ENCODE measurements at regions not wholly inside any gene's neighbourhood (a gene's known extent, or its start where the extent isn't known, plus 50 kb on each side); places are given as distances from the start of the nearest gene placed in this dataset.

DNA sequence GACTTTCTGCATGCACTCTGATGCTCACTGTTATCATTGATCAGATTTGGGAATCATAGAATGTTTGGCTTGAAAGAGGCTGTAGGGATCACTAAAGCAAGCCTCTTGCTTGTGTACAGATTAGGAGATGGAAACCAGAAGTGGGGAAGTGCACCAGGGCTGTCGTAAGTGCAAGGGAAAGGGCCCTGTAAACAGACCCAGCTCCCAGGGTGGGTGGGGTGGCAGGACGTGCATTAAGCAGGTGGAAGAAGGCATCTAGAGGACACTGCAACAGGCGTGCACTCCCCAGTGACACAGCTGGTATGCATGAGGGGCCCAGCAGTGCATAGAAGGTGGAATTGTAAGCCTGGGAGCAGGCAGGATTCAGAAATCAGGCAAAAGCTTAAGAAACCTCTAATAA is 58.0 kb upstream of the SLC7A14 start:
- DNase-seq: no peak

DNA sequence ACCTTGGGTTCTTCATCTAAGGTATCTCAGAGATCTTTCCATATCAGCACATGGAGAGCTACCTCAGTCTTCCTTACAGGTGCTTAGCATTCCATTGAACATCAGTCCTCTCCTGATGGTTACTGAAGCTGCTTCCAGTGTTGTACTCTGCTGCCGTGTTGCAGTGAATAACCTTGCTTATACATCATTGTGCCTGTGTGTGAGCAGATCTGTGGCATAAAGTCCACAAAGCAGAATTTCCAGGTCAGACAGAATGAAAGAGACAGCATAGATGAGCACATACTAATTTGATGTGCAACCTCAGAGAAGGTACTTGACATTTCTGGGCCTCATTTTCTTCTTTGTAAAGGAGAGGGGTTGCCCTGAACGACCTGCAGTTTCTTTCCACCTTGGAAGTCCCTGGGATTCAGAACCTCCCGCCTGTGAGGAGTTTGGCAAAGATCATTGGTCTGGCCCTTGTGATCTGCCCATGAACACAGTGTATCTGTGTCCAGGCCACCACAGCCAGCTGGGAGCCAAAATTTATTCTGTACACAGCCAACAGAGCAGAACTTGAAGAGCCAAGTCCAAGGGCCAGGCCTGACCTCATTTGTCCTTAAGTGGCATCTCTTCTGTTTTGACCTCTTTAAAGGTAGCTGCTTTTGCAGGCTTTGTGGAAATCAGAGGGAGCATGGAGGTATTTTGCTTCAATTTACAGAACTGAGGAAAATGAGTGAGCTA is 57.2 kb upstream of the SLC7A14 start:
- DNase-seq: no peak

- DNase-seq: no peak
These were observed 55.8 kb upstream of the SLC7A14 start for GRCh38 chr3:170641510-170642236.

DNA sequence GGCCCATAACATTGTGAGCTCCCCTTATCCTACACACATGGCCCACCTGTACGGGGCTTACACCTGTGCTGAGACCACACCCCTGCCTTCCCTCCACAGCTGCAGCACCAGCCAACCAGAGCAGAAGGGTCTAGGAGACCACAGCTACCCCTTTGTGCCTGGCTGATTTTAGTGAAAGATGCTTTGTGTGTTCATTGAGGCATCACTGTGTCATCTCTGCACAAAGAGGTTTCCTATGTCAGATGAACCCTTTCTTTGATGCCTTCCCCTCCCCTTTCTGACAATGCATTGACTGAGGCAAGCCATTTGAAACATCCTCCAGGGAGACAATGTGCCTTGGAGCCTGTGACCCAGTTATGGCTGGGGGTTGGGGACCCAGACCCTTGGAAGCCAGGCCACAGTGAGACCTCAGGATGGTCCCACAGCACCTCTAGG is 54.9 kb upstream of the SLC7A14 start:
- DNase-seq: no peak

DNA sequence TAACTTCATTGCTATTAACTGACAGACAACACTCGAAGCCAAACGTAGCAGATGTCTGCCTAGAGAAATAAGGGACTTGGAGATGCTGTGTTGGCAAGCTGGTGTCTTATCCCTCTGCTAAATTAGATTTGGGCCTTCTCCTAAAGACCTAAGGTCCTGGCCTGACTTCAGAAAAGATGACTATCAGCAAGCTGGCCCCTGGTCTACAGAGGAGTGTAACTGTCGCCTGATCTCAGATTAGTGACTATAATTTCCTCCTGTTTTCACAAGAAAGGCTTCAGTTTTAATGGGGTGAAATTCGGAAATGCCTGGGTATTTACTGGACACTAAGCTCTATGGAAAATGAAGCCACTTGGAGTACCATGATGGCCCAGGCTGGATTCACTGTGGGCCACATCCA is 53.1 kb upstream of the SLC7A14 start:
- DNase-seq: no peak

- DNase-seq: no peak
These were observed 51.4 kb upstream of the SLC7A14 start for GRCh38 chr3:170637306-170637705.

- DNase-seq: no peak
These were observed 50.6 kb upstream of the SLC7A14 start for GRCh38 chr3:170636400-170636973.
